Endodermal cell (in vitro differentiated cells): ENCODE measurements at regions not wholly inside any gene's neighbourhood (a gene's known extent, or its start where the extent isn't known, plus 50 kb on each side); places are given as distances from the start of the nearest gene placed in this dataset.

Experiments
- DNase-seq: peaks from one replicate; pipeline ENCODE4 v3.0.0-alpha.2; 2017
- H3K27ac ChIP-seq: 2 replicates; pipeline ENCODE4 v1.5.1; 2013; ENCODE audit warnings: mild to moderate bottlenecking, low read depth, low read length, moderate library complexity
- H3K27me3 ChIP-seq: 2 replicates; pipeline ENCODE4 v1.6.1; 2013; ENCODE audit warnings: mild to moderate bottlenecking, low read length, moderate library complexity; ENCODE audit not compliant: insufficient read depth, control insufficient read depth, poor library complexity, severe bottlenecking
- H3K36me3 ChIP-seq: 2 replicates; pipeline ENCODE4 v1.7.0; 2013; ENCODE audit warnings: mild to moderate bottlenecking, low read length, moderate library complexity; ENCODE audit not compliant: control insufficient read depth, insufficient read depth
- H3K4me1 ChIP-seq: one replicate; pipeline ENCODE4 v1.7.0; 2013; ENCODE audit warnings: low read length; ENCODE audit not compliant: control insufficient read depth, insufficient read depth
- H3K4me3 ChIP-seq: 2 replicates; pipeline ENCODE4 v1.5.1; 2013; ENCODE audit warnings: mild to moderate bottlenecking, low read length, moderate library complexity
- H3K9ac ChIP-seq: 2 replicates; pipeline ENCODE4 v1.6.1; 2013; ENCODE audit warnings: mild to moderate bottlenecking, low read length, moderate library complexity; ENCODE audit not compliant: poor library complexity, severe bottlenecking; ENCODE audit errors: extremely low read depth
- H3K9me3 ChIP-seq: 2 replicates; pipeline ENCODE4 v1.6.1; 2013; ENCODE audit warnings: mild to moderate bottlenecking, low read length, moderate library complexity; ENCODE audit not compliant: control insufficient read depth
- H3K27ac Mint-ChIP-seq: 2 replicates; pipeline ENCODE4 v1.8.0; 2020; ENCODE audit warnings: mixed read lengths
- H3K27me3 Mint-ChIP-seq: 2 replicates; pipeline ENCODE4 v1.8.0; 2021; ENCODE audit warnings: mild to moderate bottlenecking, mixed read lengths; ENCODE audit not compliant: insufficient read depth
- H3K36me3 Mint-ChIP-seq: 2 replicates; pipeline ENCODE4 v1.8.0; 2020; ENCODE audit warnings: low read depth, mixed read lengths
- H3K4me1 Mint-ChIP-seq: 2 replicates; pipeline ENCODE4 v1.8.0; 2020; ENCODE audit warnings: mixed read lengths
- H3K4me3 Mint-ChIP-seq: 2 replicates; pipeline ENCODE4 v1.8.0; 2020; ENCODE audit warnings: mild to moderate bottlenecking, moderate library complexity, mixed read lengths
- H3K9me3 Mint-ChIP-seq: 2 replicates; pipeline ENCODE4 v1.8.0; 2020; ENCODE audit warnings: mild to moderate bottlenecking, mixed read lengths
- CTCF ChIP-seq: fragments of 200-600 bp; sonication (generic); conservative IDR thresholded peaks from 2 replicates; pipeline ENCODE4 v1.5.0; 2021; ENCODE audit warnings: antibody characterized with exemption, mild to moderate bottlenecking
- WGBS, 2 experiments: methylation state at CpG; one replicate each; pipeline versions ENCODE4 v1.1.5 to v1.1.7; 2013; ENCODE audit warnings: missing lambda C conversion rate in 2 of 2, mixed read lengths in 1 of 2; ENCODE audit not compliant: insufficient coverage in 1 of 2, insufficient read length in 1 of 2; 5-methylcytosine and 5-hydroxymethylcytosine counted together

GRCh38 chr10:35693800-35694199 is 51.7 kb upstream of the FZD8 start:
- Mint-ChIP-seq H3K27ac (no peak overlapping the region), H3K27me3 (peaks cover 2% of the 10 kb centered on the region), H3K36me3 (no peaks in the 10 kb centered on the region), H3K4me3 (no peak overlapping the region), H3K9me3 (no peaks in the 10 kb centered on the region), H3K4me1 (peaks cover 67% of the 10 kb centered on the region)
- Histone ChIP-seq H3K9ac (no peak overlapping the region), H3K9me3 (no peaks in the 10 kb centered on the region), H3K4me1 (peaks cover 18% of the 10 kb centered on the region), H3K27ac (no peak overlapping the region), H3K27me3 (no peaks in the 10 kb centered on the region), H3K36me3 (no peaks in the 10 kb centered on the region), H3K4me3 (no peak overlapping the region)
- WGBS, 2 experiments: 94 to 100% methylated on average over 3 to 6 of the region's 6 CpGs
- DNase-seq: no peak
- TF ChIP-seq CTCF: no peak
